ENCODE measurements at regions not wholly inside any gene's neighbourhood (a gene's known extent, or its start where the extent isn't known, plus 50 kb on each side); places are given as distances from the start of the nearest gene placed in this dataset.
"Not testable (repeated sequence)": the region's sequence is repeated elsewhere in the genome, so short reads cannot be mapped to it uniquely, and the experiment has no call there.

DNA sequence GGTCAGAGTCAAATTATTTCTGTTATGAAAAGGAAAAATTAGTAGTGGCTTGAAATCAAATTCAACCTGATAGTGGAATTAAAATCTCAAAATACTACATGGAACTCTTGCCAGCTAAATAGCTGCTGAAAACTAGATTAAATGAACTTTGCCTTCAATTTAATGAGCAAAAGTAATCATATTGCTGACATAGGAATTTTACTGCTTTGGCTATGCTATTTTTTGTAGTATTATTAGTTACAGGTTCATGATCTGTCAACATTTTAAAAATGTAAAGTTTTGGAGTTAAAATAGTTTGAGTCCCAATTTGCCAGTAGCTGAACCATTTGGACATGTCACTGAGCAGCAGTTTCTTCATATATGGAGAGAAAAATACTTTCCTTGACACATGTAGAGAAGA, 81.4 kb downstream of the RERGL start:
- no peak for DNase-seq
- in situ Hi-C loops (cut with HindIII; ENCODE audit: low pct_ligation_motif_present, low pct_unique_long_range_greater_than_20kb, low sequenced_read_pairs), result no loop called here

DNA sequence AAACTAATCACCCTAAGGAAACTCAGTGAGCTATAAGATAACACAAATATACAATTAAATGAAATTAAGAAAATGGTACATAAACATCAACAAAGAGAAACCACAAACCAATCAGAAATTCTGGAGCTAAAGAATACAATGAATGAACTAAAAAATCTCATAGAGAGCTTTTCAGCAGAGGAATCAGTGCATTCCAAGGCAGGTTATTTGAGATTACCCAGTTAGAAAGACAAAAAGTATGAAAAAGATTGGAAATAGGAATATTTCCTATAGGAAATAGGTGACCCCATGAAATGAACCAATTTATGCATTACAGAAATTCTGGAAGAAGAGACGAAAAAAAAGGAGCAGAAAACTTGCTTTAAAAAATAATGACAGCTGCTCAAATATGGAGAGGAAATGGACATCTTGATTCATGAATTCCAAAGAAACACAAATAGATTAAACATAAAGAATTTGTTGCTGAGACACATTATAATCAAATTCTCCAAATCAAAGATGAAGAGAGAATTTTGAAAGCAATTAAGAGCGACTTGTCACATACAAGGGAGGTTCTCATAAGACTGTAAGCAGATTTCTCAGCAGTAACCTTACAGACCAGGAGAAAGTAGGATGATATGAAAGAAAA, 90.7 kb downstream of the RERGL start:
- DNase-seq, result no peak
- in situ Hi-C loops (cut with HindIII; ENCODE audit: low pct_ligation_motif_present, low pct_unique_long_range_greater_than_20kb, low sequenced_read_pairs), result no loop called here

DNA sequence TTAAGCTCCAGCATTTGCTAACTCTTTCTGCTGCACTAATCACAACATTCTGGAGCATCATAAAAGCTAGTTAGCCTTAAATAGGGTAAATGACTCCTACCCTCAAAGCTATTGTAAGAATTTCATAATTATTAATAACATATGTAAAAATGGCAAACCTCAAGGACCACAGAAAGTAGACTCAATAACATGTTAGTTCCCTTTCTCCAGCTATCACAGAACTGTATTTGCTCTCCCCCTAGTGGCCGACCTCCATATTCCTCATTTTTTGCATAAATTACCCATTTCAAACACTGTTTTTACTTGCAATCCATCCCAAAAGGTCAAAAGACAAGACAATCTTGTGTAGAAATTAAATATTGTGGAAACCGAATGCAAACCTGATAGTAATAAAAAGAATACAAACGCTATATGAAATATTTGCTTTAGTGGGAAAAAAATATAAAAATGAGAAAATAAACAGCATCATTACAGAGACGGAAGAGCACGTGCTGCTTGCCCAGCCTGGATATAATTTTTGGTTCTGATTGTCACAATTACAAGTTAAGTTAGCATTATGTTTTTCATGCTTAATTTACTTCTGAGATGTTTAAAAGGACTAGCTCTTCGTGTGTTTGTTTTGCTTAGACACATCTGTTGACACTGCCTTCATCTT, 97.9 kb downstream of the RERGL start:
- peak; percentile 71 for DNase-seq
- in situ Hi-C loops (cut with HindIII; ENCODE audit: low pct_ligation_motif_present, low pct_unique_long_range_greater_than_20kb, low sequenced_read_pairs), result no loop called here

DNA sequence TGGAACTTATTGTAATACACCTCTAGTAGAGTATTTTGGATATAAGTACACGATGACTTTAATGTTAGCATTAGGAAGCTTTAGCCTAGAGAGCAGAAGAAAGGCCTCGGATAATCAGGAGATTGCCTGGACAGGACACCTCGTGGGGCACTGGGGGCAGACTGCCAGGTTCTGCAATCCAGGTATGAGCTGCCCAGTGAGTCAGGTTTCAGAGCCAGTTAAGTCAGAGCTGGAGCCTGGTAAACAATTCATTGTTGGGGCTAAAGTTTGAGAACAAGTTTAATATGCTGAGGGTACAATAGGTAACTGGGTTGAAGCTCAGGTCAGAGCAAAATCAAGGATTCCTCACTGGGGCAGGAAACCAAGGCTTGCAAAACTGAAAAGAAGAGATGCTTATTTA, 107.4 kb downstream of the RERGL start:
- DNase-seq, result no peak
- in situ Hi-C loops (cut with HindIII; ENCODE audit: low pct_ligation_motif_present, low pct_unique_long_range_greater_than_20kb, low sequenced_read_pairs), result no loop called here

DNA sequence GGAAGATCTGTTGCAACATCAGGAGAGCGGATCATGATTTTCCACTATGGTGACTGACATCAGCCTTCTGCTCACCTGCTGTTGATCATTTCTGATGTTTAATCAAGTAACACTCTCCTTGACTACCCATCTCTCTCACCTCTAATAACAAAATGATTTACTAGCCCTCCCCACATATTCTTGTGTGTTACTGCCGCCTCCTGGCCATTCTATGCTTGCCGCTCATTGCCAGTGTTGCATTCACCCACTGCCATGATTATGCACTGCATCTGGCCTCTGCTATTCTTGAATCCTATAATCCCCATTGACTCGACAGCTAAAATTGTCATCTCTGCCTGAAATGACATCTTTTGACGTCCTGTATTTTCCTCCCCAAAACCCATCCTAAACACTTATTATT, 113.8 kb downstream of the RERGL start:
- in situ Hi-C loops (cut with HindIII; ENCODE audit: low pct_ligation_motif_present, low pct_unique_long_range_greater_than_20kb, low sequenced_read_pairs), result no loop called here
- peak; percentile 21 for DNase-seq

DNA sequence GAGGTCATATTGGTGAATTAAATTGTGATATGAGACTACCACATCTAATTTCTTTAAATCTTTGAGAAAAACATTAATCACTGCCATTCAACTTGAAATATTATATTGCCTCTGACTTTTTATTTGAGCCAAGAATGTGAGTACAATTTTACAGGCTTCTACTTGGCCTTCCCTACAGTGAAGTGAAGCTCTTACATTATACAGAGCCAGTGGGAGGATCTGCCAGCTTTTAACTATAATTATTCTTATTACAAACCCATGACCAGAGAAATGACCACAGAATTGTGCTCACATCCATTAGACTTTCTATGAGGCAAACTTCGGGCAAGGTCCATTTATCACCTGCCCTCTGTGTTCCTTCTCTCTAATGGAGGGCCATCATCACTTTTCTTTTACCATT, 114.2 kb downstream of the RERGL start:
- in situ Hi-C loops (cut with HindIII; ENCODE audit: low pct_ligation_motif_present, low pct_unique_long_range_greater_than_20kb, low sequenced_read_pairs), result no loop called here
- no peak for DNase-seq

DNA sequence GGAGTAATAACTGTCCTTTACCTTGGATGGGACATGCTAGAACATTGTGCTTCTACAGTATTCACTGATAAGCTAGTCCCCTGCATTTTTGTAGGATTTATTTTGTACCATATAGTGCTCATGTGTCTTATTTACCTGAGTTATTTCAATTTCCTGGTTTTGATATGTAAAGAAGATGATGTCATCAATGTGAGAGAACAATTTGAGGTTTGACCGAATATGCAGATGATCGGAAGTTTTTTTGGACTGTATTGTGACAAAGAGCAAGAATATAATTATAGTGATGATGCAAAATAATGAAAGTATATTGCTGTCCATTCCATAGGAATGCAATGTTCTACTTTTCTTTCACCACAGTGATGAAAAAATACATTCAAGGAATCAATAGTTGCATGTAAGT, 114.8 kb downstream of the RERGL start:
- DNase-seq, result no peak
- in situ Hi-C loops (cut with HindIII; ENCODE audit: low pct_ligation_motif_present, low pct_unique_long_range_greater_than_20kb, low sequenced_read_pairs), result no loop called here

DNA sequence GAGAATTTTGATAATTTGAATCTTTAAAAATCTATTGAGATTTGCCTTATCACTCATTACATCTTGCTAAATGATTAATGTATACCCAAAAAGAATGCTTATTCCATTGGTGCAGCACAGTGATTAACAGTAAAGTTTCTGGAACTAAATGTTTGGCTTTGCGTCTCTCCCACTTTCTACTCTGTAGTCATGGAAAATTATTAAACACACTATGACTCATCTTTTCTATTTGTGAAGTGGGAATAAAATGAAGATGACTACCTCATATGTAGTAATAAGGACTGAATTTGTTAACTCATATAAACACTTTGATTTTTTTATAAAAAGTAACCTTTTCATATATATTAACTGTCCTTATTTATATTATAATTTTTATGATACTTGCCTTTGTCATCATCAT, 118.1 kb downstream of the RERGL start:
- in situ Hi-C loops (cut with HindIII; ENCODE audit: low pct_ligation_motif_present, low pct_unique_long_range_greater_than_20kb, low sequenced_read_pairs), result no loop called here
- DNase-seq, result peak; percentile 41

DNA sequence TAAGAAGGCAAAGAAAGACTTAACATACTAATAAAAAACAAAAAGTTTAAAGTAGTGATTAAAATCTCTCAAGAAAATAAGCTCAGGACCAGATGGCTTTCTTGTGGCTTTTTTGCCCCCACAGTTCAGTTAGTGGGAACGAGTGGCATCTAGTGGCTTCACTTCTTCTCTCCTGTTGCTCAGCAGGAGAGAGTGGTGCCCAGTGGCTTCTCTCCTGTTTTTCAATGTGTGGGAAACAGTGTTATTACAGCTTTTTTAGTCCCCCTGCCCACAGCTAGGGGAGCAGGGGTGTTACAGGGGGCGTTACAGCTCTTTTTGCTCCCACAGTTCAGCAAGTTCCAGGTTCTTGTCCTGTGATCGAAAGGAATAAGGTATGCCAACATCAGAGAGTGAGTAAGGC, 135.2 kb downstream of the RERGL start:
- DNase-seq, result no peak
- in situ Hi-C loops (cut with HindIII; ENCODE audit: low pct_ligation_motif_present, low pct_unique_long_range_greater_than_20kb, low sequenced_read_pairs), result no loop called here

DNA sequence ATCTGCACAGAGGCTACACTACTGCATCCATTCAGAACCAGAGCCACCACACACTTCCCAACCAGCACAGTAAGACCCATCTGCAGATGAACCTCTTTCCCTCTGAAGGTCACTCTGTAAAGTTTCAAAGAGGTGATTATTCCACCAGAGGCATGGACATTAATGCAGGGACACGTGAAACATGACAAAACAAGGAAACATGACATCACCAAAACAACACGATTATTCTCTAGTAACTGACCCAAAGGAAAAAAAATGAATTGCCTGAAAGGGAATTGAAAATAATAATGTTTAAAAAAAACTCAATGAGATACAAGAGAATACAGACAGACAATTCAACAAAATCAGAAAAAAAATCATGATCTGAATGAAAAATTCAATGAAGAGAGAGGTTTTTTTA, 139.1 kb downstream of the RERGL start:
- no peak for DNase-seq
- in situ Hi-C loops (cut with HindIII; ENCODE audit: low pct_ligation_motif_present, low pct_unique_long_range_greater_than_20kb, low sequenced_read_pairs), result no loop called here

DNA sequence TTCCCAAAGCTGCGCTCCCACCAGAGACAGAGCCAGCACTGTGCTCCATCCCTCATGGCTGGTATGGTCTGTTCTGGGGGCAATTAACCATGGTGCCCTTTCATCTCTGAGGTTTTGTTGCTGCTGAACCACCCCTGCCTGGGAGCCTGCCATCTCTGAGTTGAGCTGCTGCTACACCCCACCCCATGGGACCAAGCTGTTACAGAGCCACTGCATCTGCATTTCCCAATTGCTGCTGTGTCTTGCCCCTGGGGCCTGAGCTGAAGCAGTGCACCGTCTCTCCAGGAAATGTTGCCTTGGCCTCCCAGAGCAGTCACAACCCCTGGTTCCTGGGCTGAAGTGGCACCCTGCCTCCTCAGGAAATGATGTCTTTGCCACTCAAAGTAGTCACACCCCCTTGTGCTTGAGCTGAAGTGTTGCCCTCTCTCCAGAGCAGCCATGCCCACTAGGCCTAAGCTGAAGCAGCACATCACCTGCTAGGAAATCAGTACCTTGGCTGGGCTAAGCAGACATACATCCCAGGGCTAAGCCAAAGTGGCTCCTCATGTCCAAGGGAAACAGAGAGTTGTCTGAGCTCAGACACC, 140.3 kb downstream of the RERGL start:
- DNase-seq, result no peak

DNA sequence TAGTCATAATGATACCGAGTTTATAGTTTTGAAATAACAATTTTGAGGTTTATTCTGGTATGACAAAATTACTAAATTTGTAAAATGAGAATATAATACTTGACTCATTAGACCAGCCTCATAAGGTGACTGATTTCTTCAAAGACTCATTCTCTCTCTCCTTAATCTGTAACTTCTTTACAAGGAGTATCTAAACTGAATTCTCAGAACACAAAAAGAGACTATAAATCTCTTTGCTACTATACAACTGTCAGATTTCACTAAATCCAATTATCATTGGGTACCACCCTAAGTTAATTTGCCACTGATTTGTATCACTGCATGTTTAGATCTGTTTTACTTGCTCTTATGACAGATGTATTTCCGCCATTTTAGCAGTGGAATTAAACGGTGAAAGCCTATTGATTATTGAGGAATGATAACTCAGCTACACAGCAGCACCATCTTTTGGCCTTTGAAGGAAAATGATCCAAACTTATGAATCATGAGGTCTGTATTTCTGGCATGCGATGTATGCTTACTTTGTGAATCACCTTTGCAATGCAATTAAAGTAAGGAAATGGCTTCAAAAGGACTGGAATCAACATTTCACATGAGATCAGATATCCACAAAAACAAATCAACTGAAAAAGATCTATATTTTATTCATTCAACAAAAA, 161.2 kb downstream of the RERGL start:
- in situ Hi-C loops (cut with HindIII; ENCODE audit: low pct_ligation_motif_present, low pct_unique_long_range_greater_than_20kb, low sequenced_read_pairs), result no loop called here
- peak; percentile 98 for DNase-seq

More for the DNA sequence above, 140.3 kb downstream of the RERGL start:
- in situ Hi-C loops (cut with HindIII; ENCODE audit: low pct_ligation_motif_present, low pct_unique_long_range_greater_than_20kb, low sequenced_read_pairs), result no loop called here

DNA sequence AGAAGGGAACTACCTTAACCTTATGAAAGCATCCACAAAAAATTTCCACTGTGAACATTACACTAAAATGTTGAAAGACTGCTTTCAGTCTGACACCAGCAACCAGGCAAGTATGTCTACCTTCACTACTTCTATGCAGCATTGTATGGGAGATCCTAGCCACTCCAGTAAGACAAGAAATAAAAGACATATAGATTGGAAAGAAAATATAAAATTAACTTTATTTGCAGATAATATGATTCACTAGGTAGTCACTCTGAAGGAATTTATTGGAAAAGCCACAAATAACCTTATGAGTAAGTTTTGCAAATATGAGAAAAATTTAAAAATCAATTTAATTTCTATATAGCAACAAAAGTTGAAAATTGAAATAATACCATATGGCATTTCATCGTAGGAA, 172.0 kb downstream of the RERGL start:
- no peak for DNase-seq
- in situ Hi-C loops (cut with HindIII; ENCODE audit: low pct_ligation_motif_present, low pct_unique_long_range_greater_than_20kb, low sequenced_read_pairs), result no loop called here

DNA sequence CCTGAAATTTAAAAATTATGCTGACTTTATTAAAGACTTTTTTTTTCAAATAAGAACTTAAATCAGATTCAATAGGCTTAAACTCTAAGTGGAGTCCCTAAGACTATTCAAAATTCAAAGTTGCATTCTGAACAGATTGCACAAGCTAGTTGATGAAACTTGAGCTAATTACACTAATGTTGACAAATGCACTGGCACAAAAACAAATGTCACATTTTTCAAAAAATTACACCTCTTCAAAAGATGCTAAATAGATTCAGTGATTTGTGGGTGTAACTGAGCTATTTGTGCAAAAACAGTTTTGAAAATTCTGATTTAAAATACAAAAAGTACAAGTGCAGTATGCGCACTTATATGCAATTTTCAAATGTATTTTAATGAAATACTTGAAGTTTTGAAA, 205.4 kb downstream of the RERGL start:
- in situ Hi-C loops (cut with HindIII; ENCODE audit: low pct_ligation_motif_present, low pct_unique_long_range_greater_than_20kb, low sequenced_read_pairs), result no loop called here

DNA sequence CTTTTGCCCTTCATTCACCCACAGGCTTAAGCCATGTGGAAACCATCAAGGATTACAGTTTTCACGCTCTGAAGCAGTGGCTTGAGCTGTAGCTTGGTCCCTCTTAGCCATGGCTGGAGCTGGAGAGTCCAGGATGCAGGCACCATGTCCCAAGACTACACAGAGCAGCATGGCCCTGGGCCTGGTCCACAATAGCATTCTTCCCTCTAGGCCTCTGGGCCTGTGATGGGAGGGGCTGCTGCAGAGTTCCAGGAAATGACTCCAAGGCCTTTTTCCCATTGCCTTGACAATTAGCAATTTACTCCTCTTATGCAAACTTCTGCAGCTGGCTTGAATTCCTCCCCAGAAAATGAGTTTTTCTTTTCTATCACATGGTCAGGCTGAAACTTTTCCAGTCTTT, 211.3 kb downstream of the RERGL start:
- no peak for DNase-seq
- in situ Hi-C loops (cut with HindIII; ENCODE audit: low pct_ligation_motif_present, low pct_unique_long_range_greater_than_20kb, low sequenced_read_pairs), result no loop called here

More for the DNA sequence above, 205.4 kb downstream of the RERGL start:
- DNase-seq, result no peak

DNA sequence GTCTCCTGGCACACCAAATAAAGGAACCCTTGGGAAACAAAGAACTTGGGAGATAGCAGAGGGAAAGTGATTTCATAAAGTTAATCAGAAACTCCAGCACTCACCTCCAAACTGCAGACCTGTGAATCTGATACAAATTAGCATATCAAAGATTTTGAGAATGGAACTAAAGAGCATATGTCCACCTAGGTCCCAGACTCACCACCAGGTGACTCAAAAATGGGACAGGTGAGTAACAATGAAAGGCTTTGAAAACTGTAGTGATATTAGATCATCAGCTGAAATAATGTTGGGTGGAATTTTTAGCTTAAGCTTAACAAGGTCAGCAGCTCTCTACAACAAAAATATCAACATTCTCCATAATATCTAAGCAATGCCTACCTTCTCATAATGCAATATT, 214.8 kb downstream of the RERGL start:
- DNase-seq, result no peak
- in situ Hi-C loops (cut with HindIII; ENCODE audit: low pct_ligation_motif_present, low pct_unique_long_range_greater_than_20kb, low sequenced_read_pairs), result no loop called here

DNA sequence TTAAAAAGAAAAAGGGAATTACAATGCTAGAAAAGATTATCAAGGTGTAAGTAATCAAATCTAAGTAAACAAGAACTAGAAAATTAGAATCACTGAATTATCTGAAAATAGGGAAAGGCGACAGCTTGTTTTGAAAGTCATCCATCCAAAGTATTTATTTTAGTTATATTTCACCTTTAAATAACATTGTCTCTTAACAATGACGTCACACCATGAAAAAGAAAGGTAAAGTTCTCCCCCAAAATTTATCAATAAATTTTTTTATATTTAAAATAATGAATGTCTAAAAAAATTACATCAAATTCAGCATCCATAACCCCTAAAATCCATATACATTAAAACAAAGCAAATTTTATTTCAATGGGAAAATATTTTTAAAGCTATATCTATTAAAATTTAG, 223.2 kb downstream of the RERGL start:
- no peak for DNase-seq
- in situ Hi-C loops (cut with HindIII; ENCODE audit: low pct_ligation_motif_present, low pct_unique_long_range_greater_than_20kb, low sequenced_read_pairs), result no loop called here

DNA sequence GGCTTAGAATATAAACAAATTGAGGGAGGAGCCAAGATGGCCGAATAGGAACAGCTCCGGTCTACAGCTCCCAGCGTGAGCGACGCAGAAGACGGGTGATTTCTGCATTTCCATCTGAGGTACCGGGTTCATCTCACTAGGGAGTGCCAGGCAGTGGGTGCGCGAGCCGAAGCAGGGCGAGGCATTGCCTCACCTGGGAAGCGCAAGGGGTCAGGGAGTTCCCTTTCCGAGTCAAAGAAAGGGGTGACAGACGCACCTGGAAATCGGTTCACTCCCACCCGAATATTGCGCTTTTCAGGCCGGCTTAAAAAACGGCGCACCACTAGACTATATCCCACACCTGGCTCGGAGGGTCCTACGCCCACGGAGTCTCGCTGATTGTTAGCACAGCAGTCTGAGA, 234.4 kb downstream of the RERGL start:
- DNase-seq; in situ Hi-C loops (cut with HindIII; ENCODE audit: low pct_ligation_motif_present, low pct_unique_long_range_greater_than_20kb, low sequenced_read_pairs): not testable (repeated sequence)

DNA sequence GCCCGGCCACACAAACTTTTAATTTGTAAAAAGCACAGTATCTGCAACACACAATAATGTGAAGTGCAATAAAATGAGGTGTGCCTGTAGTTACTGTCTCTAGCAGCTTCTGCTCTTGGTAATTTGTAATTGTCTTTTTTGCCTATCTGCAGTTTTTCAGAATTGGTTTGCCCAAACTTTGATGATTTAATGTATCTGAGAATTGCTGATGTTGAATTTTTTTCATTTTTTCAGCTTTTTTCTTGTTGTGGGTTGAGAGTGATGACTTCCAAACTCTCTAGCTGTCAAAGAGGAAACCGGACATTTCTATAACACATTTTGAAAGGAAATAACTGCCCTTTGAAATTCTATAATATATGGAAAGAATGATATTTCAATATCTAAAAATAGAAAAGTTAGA, 236.9 kb downstream of the RERGL start:
- in situ Hi-C loops (cut with HindIII; ENCODE audit: low pct_ligation_motif_present, low pct_unique_long_range_greater_than_20kb, low sequenced_read_pairs), result no loop called here
- no peak for DNase-seq

DNA sequence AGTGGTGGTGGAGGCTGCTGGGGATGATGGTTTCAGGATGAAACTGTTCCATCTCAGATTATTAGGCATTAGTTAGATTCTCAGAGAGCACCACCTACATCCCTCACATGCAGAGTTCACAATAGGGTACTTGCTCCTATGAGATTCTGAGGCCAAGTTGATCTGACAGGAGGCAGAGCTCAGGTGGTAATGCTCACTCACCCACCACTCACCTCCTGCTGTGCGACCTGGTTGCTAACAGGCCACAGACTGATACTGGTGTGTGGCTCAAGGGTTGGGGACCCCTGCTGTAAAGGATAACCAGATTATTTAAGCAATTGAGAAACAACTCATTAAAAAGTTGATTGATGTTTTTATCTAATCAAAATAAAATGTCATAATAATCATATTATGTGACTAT, 248.5 kb downstream of the RERGL start:
- in situ Hi-C loops (cut with HindIII; ENCODE audit: low pct_ligation_motif_present, low pct_unique_long_range_greater_than_20kb, low sequenced_read_pairs), result no loop called here
- no peak for DNase-seq
